ENCODE measurements at regions not wholly inside any gene's neighbourhood (a gene's known extent, or its start where the extent isn't known, plus 50 kb on each side); places are given as distances from the start of the nearest gene placed in this dataset.

DNA sequence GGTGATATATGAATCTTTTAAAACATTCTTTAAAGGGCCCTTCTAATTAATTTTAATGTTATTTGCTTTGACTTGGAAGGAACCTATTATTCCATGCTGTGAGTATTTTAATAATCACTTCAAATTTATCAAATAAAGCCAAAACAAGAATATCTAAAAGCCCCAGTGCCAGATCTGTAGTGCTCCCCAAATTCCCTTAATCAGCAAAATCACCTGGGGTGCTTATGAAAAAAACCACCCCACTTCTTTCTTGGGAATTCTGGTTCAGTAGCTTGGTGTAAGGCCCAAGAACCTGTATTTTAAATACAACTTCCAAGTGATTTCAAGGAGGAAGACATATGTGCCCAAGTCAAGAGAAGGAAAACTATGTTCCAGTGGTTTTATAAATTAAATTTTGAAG, 202.4 kb upstream of the OSR1 start:
- no peaks in the 10 kb centered on the region for H3K36me3 Mint-ChIP-seq (ENCODE audit: insufficient read depth in 1 of 3, low read depth in 3 of 3)
- Histone ChIP-seq H3K9me3 (ENCODE audit: control insufficient read depth, low read depth, low read length) (no peaks in the 10 kb centered on the region), H3K56ac (ENCODE audit: insufficient read length, low read depth, low read length) (no peak overlapping the region), H2BK20ac (ENCODE audit: low read depth, low read length, poor library complexity, severe bottlenecking) (no peak overlapping the region), H4K91ac (ENCODE audit: insufficient read length, low read depth, low read length) (no peak overlapping the region), H3T11ph (ENCODE audit: low read length) (no peak overlapping the region), H2AFZ (ENCODE audit: low read length) (no peak overlapping the region), H3K18ac (ENCODE audit: insufficient read length, low read depth, low read length) (no peak overlapping the region), H3K27me3 (ENCODE audit: insufficient read depth, low read length) (no peaks in the 10 kb centered on the region), H2BK120ac (ENCODE audit: low read depth, low read length, poor library complexity, severe bottlenecking) (no peak overlapping the region), H3K14ac (ENCODE audit: insufficient read depth, low read length) (no peak overlapping the region), H3K79me1 (ENCODE audit: insufficient read depth, low read depth, low read length, poor library complexity, severe bottlenecking) (no peaks in the 10 kb centered on the region), H2BK5ac (ENCODE audit: insufficient read length, low read length) (no peak overlapping the region), H4K8ac (replicated peaks; ENCODE audit: insufficient read length, low read depth, low read length) (no peak overlapping the region), H3K9ac (ENCODE audit: extremely low read depth, insufficient read length, low read length) (no peak overlapping the region), H4K5ac (ENCODE audit: insufficient read length, low read depth, low read length) (no peak overlapping the region), H3K4me2 (ENCODE audit: insufficient read depth, insufficient read length, low read length) (no peak overlapping the region), H3K23me2 (ENCODE audit: insufficient read length, low read depth, low read length, poor library complexity, severe bottlenecking) (no peaks in the 10 kb centered on the region), H3K23ac (ENCODE audit: insufficient read length, low read depth, low read length) (no peak overlapping the region), H3K79me2 (ENCODE audit: insufficient read depth, low read length) (no peaks in the 10 kb centered on the region), H3K27ac (ENCODE audit: insufficient read length, low read depth, low read length) (no peak overlapping the region), H2BK12ac (ENCODE audit: insufficient read length, low read depth, low read length) (no peak overlapping the region), H3K4ac (ENCODE audit: low read depth, low read length) (no peak overlapping the region), H4K20me1 (ENCODE audit: control insufficient read depth, insufficient read depth, insufficient read length) (no peaks in the 10 kb centered on the region), H2AK5ac (ENCODE audit: insufficient read length, low read length) (no peak overlapping the region), H3K4me1 (ENCODE audit: insufficient read depth, low read length) (no peaks in the 10 kb centered on the region), H2BK15ac (ENCODE audit: low read depth, low read length) (no peak overlapping the region)
- no peak for DNase-seq
- peaks cover 0 to 2% of the 10 kb centered on the region in 2 experiments; a peak in 1 of 4 replicates for H3K4me1 Mint-ChIP-seq
- TF ChIP-seq, protein P1, sequence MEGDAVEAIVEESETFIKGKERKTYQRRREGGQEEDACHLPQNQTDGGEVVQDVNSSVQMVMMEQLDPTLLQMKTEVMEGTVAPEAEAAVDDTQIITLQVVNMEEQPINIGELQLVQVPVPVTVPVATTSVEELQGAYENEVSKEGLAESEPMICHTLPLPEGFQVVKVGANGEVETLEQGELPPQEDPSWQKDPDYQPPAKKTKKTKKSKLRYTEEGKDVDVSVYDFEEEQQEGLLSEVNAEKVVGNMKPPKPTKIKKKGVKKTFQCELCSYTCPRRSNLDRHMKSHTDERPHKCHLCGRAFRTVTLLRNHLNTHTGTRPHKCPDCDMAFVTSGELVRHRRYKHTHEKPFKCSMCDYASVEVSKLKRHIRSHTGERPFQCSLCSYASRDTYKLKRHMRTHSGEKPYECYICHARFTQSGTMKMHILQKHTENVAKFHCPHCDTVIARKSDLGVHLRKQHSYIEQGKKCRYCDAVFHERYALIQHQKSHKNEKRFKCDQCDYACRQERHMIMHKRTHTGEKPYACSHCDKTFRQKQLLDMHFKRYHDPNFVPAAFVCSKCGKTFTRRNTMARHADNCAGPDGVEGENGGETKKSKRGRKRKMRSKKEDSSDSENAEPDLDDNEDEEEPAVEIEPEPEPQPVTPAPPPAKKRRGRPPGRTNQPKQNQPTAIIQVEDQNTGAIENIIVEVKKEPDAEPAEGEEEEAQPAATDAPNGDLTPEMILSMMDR (conservative IDR thresholded peaks at IDR 0.05) = no peak
- H3K27ac Mint-ChIP-seq = no peak overlapping the region
- peaks cover 1% of the 10 kb centered on the region; the same call in 1 of the 2 replicates for H3K27me3 Mint-ChIP-seq (ENCODE audit: low read depth)
- H3K4me3 Mint-ChIP-seq = no peak overlapping the region
- H3K9me3 Mint-ChIP-seq = no peaks in the 10 kb centered on the region

Measured in H9 (cell line).